Pulmonary artery endothelial cell (primary cell): ENCODE measurements at regions not wholly inside any gene's neighbourhood (a gene's known extent, or its start where the extent isn't known, plus 50 kb on each side); places are given as distances from the start of the nearest gene placed in this dataset.
A peak's percentile ranks its signal among the peaks of the same experiment; 100 is the strongest.
"Not testable (repeated sequence)": the region's sequence is repeated elsewhere in the genome, so short reads cannot be mapped to it uniquely, and the experiment has no call there.

Experiments used
- DNase-seq: peaks from one replicate; pipeline ENCODE4 v3.0.0-alpha.2; 2011; ENCODE audit warnings: low read depth, low spot score

DNA sequence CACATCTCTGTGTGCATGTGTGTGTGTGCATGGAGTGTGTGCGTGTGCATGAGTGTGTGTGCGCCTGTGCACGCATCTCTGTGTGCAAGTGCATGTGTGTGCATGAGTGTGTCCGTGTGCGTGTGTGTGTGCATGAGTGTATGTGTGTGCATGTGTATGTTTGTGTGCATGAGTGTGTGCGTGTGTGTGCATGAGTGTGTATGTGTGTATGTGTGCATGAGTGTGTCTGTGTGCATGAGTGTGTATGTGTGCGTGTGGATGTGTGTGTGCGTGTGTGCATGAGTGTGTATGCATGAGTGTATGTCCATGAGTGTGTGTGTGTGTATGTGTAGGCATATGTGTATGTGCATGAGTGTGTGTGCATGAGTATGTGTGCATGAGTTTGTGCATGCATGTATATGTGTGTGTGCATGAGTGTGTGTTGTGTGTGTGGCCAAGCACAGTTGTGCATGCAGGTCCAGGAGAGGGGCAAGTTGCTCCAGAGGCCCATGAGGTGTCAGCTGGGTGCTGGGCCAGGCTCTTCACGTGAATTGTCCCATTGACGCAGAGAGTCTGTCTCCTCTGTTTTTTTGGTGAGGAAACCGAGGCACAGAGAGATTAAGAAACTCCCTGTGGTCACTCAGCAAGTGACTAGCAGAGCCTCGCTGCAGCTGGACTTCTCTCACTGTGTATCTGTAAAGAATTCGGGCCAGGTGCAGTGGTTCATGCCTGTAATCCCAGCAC is 75.5 kb downstream of the ASB1 start:
- no peak for DNase-seq

DNA sequence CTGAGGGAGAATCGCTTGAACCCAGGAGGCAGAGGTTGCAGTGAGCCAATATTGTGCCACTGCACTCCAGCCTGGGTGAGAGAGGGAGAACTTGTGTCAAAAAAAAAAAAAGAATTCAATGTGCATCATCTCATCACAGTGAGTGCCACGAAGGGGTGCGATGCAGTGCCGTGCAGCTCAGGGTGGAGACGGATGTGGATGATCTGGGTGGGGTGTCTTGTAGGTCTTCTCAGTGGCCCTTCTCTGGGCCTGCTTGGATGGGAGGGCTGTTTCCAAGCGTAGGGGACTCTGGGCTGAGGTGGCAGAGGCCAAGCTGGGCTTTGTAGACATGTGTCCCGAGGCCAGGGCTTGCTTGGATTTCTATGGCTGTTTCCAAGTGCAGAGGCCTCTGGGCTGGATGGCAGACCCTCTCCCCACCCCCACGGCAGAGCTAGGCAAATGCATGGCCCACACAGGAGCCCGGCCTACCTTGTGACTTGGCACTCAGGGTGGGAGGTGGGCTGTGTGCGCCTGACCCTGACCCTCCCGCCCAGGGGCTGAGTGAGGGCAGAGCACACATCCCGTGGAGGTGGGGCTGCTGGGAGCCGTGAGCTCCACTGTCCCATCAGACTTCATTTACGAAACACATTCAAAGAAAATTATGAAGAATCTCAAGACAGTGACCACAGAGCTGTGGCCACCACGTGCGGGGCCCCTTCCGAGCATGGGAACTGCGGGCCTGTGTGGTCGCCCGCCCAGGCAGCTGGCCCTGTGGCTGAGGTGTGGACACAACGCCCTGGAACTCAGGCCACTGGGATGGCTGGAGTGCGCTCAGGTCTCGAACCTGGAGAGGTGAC is 76.4 kb downstream of the ASB1 start:
- DNase-seq: no peak

DNA sequence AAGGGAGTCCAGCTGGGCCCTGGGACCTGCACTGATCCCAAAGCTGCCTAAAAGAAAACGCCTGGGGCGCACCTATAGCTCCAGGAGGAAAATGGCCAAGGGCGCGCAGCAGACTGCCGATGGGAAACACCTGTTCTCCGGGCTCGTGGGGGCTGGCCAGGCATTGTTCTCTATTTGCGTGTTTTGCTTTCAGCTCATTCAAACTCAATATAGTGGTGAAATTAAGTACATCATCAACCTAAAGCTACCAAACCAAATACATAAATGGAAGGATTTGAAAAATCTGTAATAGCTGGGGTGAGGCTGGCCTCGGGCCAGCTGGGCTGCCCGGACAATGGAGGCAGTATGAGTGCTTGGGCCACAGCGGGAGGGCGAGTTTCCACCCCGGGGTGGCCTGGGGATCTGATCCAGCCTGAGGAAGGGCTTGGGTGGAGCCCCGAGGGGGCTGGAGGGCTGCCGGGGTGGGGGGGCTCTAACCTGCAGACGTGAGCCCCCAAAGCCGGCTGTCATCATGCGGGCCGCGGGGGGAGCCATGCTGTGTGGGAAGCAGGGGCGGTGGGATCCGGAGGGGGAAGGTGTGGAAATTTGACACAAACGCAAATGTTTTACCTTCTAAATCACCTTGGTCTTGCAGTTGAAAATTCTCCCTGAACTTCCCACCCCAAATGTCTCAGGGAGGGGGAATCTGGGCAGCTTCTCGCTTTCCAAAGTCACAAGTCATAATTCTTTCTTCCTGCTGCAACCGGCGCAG is 77.6 kb downstream of the ASB1 start:
- no peak for DNase-seq

DNA sequence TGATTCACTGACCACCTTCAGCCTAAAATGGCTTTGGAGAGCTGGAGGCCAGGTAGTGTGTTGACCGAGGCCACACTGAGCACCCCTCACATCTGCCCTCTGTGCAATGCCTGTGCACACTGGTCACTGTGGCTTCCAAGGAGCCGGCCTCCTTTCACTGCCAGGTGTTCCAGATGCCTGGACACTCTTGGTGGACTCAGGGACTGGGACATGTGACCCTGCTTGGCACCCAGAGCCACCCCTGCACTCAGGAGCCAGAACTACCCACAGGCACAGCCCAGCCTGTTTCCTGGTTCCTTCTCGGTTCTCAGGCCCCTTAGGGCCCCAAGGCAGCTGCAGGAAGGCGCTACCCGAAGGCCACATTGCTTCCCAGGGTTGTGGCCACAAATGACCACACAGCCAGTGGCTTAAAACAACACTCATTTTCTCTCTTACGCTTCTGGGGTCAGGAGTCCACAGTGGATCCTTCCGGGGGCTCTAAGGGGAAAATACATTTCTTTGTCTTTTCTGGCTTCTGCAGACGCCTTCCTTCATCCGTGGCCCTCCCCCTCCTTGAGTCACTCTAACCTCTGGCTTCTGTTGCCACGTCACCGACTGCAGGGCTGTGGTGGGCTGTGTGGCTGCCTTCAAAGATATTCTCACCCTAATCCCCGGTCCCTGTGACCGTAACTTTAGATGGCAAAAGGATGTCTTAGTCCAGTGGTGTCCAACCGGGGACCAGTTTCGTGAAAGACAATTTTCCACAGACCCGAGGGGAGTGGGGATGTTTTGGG is 78.6 kb downstream of the ASB1 start:
- no peak for DNase-seq

DNA sequence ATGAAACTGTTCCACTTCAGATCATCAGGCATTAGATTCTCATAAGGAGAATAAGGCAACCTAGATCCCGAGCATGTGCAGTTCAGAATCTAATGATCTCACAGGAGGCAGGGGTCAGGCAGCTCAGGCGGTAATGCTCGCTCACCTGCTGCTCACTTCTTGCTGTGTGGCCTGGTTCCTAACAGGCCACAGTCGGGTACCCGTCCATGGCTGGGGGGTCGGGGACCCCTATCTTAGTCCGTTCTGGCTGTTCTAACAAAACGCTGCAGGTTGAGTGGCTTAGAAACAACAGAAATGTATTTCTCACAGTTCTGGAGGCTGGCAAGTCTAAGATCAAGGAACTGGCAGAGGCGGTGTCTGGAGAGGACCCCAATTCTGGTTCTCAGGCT is 79.2 kb downstream of the ASB1 start:
- DNase-seq: no peak

DNA sequence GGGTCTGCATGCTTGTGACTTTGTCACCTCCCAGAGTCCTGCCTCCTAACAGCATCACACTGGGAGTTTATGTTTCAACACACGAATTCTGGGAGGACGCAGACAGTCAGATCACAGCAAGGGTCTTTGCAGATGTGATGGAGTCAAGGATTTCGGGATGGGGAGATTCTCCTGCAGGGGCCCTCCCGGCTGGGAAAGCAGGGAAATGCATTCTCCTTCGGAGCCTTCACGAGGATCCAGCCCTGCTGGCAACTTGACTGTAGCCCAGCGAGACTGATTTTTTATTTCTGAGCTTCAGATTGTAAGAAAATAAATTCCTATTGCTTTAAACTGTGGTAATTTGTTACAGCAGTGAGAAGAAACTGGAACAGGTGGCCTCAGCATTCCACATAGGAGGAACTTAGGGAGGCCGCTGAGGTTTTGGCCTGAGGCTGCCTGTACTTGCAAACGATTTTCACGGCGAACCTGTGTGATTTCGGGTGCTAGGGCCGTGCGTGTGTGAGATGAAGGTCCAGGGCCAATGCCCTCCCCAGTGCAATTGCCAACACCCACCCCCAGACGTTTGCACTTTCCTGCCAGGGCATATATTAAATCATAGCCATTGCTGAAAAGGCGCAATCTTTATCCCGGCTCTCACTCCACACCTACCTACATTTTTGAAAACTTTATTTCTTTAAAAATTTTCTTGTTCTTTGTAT is 79.8 kb downstream of the ASB1 start:
- no peak for DNase-seq

DNA sequence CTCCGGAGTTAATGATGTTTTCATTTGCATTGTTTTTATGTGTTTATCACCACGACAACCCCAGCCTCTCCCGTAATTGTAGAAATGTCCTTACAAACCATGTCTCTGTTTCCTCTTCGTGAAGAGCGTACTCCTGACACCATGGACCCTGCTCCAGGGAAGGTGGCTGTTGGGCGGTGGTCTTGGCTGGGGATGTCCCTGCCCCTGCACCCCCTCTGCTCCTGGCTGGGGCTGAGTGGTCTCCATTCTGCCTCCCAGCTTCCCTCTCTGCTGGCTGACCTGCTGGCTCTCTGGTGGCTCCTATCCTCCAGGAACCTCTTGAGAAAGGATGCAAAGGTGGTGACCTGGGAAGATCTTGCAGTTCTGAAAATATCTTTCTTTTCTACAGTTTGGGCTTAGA is 81.1 kb downstream of the ASB1 start:
- DNase-seq: no peak

DNA sequence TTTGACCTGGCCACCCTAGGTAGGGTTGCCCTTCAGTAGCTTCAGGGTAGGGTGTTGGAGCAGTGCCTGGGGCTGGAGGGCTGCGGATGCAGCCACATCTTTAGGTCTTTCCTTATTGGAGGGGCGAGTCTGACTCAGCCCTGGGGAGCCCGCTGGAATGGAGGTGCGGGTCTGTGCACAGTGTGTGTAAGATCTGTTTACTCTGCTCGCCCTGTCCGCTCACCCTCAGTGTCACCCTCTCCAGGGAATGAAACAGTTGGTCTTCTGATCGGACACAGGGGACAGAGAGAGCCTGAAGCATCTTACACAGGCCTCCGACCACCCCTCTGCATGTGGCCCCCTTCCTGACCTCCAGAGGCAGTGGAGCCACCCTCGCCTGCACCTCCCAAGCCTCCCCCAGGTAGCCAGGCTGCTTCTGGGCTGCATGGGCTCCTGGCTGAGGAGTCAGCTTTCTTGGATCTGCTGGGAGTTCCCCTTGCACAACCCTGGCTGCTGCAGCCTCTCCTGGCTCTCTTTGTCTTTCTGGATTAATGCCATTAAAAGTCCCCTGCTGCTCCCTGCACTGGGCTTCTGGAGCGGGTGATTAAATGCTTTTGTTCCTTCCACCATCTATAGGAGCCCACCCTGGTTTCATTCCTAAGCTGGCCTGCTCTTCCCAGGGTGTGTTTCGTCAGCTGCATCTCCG is 82.6 kb downstream of the ASB1 start:
- no peak for DNase-seq

DNA sequence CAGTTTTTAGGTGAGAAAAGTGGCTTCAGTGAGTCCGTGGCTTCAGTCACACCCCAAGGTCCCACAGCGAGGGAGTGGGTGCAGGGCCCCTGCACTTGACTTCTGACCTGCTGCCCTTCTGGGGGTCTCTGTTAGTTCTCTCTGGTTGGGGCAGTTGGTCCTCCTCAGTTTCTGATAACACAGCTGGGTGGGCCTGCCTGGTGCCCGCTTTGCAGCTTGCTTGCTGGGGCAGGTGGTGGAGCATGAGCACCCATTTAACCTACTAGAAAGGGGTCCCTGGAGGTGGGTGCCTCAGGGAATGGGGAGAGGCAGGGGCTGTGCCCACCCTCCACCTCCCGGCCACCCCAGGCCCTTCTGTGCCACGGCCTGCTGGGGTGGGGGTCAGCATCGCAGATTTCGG is 83.2 kb downstream of the ASB1 start:
- no peak for DNase-seq

DNA sequence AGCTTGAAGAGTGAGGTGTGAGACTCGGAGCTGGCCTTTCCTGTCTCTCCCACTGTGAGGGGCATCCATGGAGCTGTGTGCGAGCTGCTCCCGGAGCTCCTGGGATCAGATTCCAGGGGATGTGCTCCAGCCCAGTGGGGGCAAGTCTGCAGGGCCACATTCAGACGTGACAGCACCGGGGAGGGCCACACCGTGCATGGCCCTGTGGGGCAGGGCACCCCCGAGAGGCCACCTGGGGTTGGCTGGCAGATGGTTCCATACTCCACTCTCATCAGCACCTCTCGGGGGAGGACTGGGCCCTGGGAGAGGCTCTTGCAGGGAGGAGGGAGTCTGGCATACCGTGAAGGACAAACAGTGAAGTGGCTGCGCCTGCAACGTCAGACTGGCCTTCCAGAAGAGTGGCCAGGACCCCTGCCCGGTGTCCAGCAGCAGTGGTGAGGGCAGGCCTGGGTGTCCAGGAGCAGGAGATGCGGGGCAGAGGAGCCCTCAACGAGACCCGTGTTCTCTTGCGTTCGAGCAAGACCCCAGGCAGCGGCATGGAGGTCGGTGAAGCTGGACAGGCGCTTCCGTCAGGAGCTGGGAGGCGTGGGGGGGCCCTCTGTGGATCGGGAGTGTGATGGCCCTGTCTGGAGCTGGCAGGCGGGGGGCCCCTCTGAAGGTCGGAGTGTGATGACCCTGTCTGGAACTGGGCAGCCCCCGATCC is 84.3 kb downstream of the ASB1 start:
- DNase-seq: no peak

DNA sequence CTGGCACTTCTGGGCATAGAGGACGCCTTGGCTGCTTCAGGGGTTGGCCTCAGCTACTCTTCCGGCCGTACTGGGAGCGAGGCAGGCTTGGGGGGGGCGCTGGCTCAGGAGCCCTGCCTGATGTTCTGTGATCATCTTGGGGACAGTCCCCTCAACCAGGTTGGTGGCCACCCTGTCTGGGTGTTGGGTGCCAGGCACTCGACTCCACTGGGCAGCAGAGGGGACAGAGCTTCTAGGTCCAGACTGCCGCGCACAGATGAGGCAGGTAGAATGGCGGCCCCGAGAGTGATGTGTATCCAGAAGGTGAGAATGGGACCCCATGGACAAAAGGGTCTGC is 84.9 kb downstream of the ASB1 start:
- no peak for DNase-seq

DNA sequence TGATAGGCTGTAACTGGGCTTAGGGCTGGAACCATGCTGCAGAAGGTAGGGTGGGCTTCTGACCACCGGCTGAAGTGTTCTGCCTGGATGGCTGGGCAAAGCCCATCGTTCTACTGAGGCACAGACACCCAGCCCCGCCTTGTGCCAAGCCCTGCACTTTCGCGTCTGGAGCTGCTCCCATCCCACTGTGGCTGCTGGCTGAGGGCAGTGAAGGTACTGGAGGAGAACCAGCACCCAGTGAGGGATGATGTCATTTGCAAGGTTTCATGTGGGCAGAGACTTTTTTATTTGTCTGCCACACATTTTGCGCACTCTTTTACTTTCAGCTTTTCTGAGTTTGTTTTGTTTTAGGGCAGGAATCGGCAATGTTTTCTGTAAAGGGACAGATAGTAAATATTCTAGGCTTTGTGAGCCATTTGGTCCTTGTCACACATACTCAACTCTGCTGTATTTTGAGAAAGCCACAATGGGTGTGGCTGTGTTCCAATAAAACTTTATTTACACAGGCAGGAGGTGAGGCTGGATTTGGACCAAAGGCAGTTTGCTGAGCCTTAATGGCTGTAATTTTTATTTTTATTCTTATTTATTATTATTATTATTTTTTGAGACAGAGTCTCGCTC is 85.6 kb downstream of the ASB1 start:
- DNase-seq: no peak

DNA sequence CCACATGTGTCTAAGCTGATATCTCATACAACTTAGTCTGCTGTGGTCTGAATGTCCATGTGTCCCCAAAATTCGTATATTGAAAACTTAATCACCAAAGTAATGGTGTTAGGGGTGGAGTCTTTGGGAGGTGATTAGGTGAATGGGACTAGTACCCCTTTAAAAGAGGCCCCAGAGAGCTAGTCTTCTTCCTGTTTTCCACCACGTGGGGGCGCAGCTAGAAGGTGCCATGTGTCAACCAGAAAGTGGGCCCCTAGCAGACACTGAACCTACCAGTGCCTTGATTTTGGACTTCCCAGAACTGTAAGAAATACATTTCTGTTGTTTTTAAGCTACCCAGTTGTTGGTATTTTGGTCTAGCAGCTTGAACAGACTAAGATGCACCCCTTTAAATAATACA is 86.6 kb downstream of the ASB1 start:
- peak; percentile 10 for DNase-seq

DNA sequence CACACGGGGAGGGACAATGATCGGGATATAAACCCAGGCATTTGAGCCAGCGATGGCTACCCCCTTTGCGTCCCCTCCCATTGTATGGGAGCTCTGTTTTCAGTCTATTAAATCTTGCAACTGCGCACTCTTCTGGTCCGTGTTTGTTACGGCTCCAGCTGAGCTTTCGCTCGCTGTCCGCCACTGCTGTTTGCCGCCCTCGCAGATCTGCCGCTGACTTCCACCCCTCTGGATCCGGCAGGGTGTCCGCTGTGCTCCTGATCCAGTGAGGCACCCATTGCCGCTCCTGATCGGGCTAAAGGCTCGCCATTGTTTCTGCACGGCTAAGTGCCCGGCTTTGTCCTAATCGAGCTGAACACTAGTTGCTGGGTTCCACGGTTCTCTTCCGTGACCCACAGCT is 87.3 kb downstream of the ASB1 start:
- DNase-seq: not testable (repeated sequence)

DNA sequence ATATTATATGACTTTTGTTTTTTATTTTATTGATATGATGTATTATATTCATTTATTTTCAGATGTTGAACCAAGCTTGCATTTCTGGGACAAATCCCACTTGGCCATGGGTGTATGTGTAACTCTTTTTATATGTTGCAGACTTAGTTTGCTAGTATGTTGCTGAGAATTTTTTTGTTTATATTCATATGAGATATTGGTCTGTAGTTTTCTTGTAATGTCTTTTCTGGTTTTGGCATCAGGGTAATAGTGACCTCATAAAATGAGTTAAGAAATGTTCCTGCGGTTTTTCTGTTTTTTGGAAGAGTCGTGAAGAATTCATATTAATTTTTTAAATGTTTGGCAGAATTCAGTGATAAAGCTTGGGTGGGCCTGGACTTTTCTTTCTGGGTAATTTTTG is 88.7 kb downstream of the ASB1 start:
- DNase-seq: no peak

DNA sequence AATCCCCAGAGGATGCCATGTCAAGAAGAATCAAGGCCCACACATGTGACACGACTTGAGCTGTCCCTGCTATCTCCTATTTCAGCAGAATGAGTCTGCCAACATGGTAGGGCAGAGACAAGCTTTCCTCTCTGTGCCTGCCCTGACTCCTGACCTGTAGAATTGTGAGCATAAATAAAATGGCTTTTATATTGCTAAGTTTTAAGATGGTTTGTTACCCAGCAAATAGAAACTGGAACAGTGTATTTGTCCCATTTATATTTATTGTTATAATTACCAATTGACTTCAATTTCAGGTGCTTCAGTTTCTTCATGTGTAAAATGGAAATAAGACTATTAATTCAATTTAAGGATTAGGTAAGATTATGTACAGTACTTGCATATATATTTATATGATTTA is 90.5 kb downstream of the ASB1 start:
- DNase-seq: no peak

DNA sequence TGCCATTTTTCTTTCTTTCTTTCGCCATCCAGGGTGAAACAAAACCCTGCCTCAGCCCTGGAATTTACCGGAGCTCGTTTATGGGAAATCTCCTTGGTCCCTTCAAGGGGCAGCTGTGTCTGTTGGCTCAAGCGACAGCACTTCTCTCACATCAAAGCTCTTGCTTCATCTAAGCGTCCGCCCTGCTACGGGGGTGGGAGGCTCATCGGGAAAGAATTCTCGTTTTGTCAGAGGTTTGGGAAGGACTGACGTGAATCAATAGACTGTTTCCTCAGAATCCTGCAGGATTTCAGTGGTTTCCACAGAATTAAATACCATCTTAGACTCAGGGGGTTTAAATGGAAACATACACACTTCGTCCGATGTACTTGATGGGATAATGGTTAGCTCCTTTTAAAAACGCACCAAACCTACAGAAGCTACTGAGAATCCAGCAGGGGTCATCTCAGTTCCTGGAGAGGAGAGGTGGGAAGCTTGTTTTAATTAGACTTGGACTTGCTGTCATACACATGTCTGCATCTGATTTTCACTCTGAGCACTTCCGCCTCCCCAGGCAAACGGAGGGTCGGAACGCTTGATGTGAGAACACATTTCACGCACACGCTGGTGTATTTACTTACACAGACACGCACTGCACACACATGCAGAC is 91.6 kb downstream of the ASB1 start:
- no peak for DNase-seq

DNA sequence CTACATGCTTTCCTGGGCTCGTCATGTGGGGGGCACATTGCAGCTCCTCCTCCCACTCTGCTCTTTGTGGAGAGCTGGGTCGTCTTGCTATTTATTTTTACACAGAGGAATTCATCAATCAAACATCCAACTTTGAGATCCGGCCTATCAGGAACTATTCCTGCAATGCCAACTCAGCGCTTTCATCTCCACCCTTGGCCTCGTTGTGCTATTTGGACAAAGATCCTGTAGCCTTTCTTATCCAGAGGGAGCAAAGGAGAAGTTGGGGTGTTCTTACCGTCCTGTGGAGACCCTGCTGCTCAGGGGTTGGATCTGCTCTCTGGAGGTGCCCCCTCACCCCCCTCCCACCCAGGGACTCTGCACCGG is 92.1 kb downstream of the ASB1 start:
- DNase-seq: no peak

DNA sequence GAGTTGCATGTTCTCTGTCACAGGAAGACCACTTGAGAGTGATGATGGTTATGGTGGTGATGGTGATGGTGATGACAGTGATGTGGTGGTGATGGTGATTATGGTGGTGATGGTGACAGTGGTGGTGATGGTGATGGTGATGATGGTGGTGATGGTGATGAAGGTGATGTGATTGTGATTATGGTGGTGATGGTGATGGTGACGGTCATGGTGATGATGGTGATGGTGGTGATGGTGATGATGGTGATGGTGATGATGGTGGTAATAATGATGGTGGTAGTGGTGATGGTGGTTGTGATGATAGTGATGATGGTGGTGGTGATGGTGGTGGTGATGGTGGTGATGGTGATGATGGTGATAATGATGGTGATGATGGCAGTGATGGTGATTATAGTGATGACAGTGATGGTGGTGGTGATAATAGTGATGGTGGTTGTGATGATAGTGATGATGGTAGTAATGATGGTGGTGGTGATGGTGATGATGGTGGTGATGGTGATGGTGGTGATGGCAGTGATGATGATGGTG is 93.7 kb downstream of the ASB1 start:
- no peak for DNase-seq
